H9 (cell line): ENCODE measurements at regions not wholly inside any gene's neighbourhood (a gene's known extent, or its start where the extent isn't known, plus 50 kb on each side); places are given as distances from the start of the nearest gene placed in this dataset.

Experiments used
- DNase-seq: peaks from one replicate; pipeline ENCODE4 v3.0.0-alpha.2; 2017
- H2AFZ ChIP-seq: one replicate; pipeline ENCODE4 v1.6.1; 2013; ENCODE audit warnings: mild to moderate bottlenecking, low read length, control low read depth, moderate library complexity
- H2AK5ac ChIP-seq: 2 replicates; pipeline ENCODE4 v1.6.1; 2013; ENCODE audit warnings: low read length, control low read depth, mixed read lengths; ENCODE audit not compliant: insufficient read length
- H2BK120ac ChIP-seq: one replicate; pipeline ENCODE4 v1.6.1; 2013; ENCODE audit warnings: low read depth, mild to moderate bottlenecking, low read length, control low read depth, inconsistent platforms; ENCODE audit not compliant: poor library complexity, severe bottlenecking
- H2BK12ac ChIP-seq: 2 replicates; pipeline ENCODE4 v1.6.1; 2013; ENCODE audit warnings: low read length, control low read depth, mixed read lengths, low read depth; ENCODE audit not compliant: insufficient read length
- H2BK15ac ChIP-seq: 2 replicates; pipeline ENCODE4 v1.6.1; 2013; ENCODE audit warnings: low read depth, low read length, control low read depth
- H2BK20ac ChIP-seq: one replicate; pipeline ENCODE4 v1.6.1; 2013; ENCODE audit warnings: low read depth, mild to moderate bottlenecking, low read length, control low read depth, inconsistent platforms; ENCODE audit not compliant: poor library complexity, severe bottlenecking
- H2BK5ac ChIP-seq: 2 replicates; pipeline ENCODE4 v1.6.1; 2013; ENCODE audit warnings: low read length, control low read depth, mixed read lengths; ENCODE audit not compliant: insufficient read length
- H3K14ac ChIP-seq: 2 replicates; pipeline ENCODE4 v1.6.1; 2013; ENCODE audit warnings: low read length, control low read depth; ENCODE audit not compliant: insufficient read depth
- H3K18ac ChIP-seq: 2 replicates; pipeline ENCODE4 v1.6.1; 2013; ENCODE audit warnings: low read depth, mild to moderate bottlenecking, mixed read lengths, low read length, control low read depth; ENCODE audit not compliant: insufficient read length
- H3K23ac ChIP-seq: 2 replicates; pipeline ENCODE4 v1.6.1; 2013; ENCODE audit warnings: low read length, control low read depth, mixed read lengths, low read depth; ENCODE audit not compliant: insufficient read length
- H3K23me2 ChIP-seq: 2 replicates; pipeline ENCODE4 v1.6.1; 2013; ENCODE audit warnings: low read depth, mild to moderate bottlenecking, mixed read lengths, low read length, control low read depth; ENCODE audit not compliant: insufficient read length, poor library complexity, severe bottlenecking
- H3K27ac ChIP-seq: 2 replicates; pipeline ENCODE4 v1.5.1; 2013; ENCODE audit warnings: low read length, control low read depth, mixed read lengths, low read depth; ENCODE audit not compliant: insufficient read length
- H3K27me3 ChIP-seq: 2 replicates; pipeline ENCODE4 v1.6.1; 2013; ENCODE audit warnings: low read length, control low read depth, inconsistent platforms; ENCODE audit not compliant: insufficient read depth
- H3K4ac ChIP-seq: 2 replicates; pipeline ENCODE4 v1.6.1; 2013; ENCODE audit warnings: low read depth, mild to moderate bottlenecking, control low read depth, inconsistent platforms, low read length, moderate library complexity
- H3K4me1 ChIP-seq: 2 replicates; pipeline ENCODE4 v1.6.1; 2013; ENCODE audit warnings: low read length, control low read depth, inconsistent platforms; ENCODE audit not compliant: insufficient read depth
- H3K4me2 ChIP-seq: 2 replicates; pipeline ENCODE4 v1.6.1; 2013; ENCODE audit warnings: low read length, control low read depth, mixed read lengths; ENCODE audit not compliant: insufficient read length, insufficient read depth
- H3K56ac ChIP-seq: 2 replicates; pipeline ENCODE4 v1.6.1; 2013; ENCODE audit warnings: low read depth, mild to moderate bottlenecking, mixed read lengths, low read length, control low read depth; ENCODE audit not compliant: insufficient read length
- H3K79me1 ChIP-seq: 2 replicates; pipeline ENCODE4 v1.6.1; 2013; ENCODE audit warnings: low read depth, mild to moderate bottlenecking, moderate library complexity, low read length, control low read depth, inconsistent platforms; ENCODE audit not compliant: insufficient read depth, poor library complexity, severe bottlenecking
- H3K79me2 ChIP-seq: 2 replicates; pipeline ENCODE4 v1.6.1; 2013; ENCODE audit warnings: low read length, control low read depth, inconsistent platforms; ENCODE audit not compliant: insufficient read depth
- H3K9ac ChIP-seq: 2 replicates; pipeline ENCODE4 v1.6.1; 2013; ENCODE audit warnings: low read length, control low read depth, mixed read lengths; ENCODE audit not compliant: insufficient read length; ENCODE audit errors: extremely low read depth
- H3K9me3 ChIP-seq: one replicate; pipeline ENCODE4 v1.6.1; 2013; ENCODE audit warnings: low read depth, low read length, inconsistent platforms; ENCODE audit not compliant: control insufficient read depth
- H3T11ph ChIP-seq: one replicate; pipeline ENCODE4 v1.6.1; 2013; ENCODE audit warnings: mild to moderate bottlenecking, low read length, control low read depth, inconsistent platforms
- H4K20me1 ChIP-seq: one replicate; pipeline ENCODE4 v1.6.1; 2013; ENCODE audit not compliant: control insufficient read depth, insufficient read length, insufficient read depth
- H4K5ac ChIP-seq: 2 replicates; pipeline ENCODE4 v1.6.1; 2013; ENCODE audit warnings: low read depth, mild to moderate bottlenecking, mixed read lengths, low read length, control low read depth; ENCODE audit not compliant: insufficient read length
- H4K8ac ChIP-seq: replicated peaks from 2 replicates; pipeline ENCODE4 v1.6.1; 2013; ENCODE audit warnings: low read length, control low read depth, mixed read lengths, low read depth; ENCODE audit not compliant: insufficient read length
- H4K91ac ChIP-seq: 2 replicates; pipeline ENCODE4 v1.6.1; 2013; ENCODE audit warnings: low read depth, mild to moderate bottlenecking, moderate library complexity, mixed read lengths, low read length, control low read depth; ENCODE audit not compliant: insufficient read length
- H3K27ac Mint-ChIP-seq, 3 experiments: 2 replicates in 2 of 3; 3 replicates in 1 of 3; pipeline ENCODE4 v1.8.0; 2020 to 2021; ENCODE audit warnings: mixed read lengths in 3 of 3, mild to moderate bottlenecking in 1 of 3, moderate library complexity in 1 of 3
- H3K27me3 Mint-ChIP-seq: 2 replicates; pipeline ENCODE4 v1.8.0; 2021; ENCODE audit warnings: low read depth, mild to moderate bottlenecking, moderate library complexity, mixed read lengths
- H3K36me3 Mint-ChIP-seq, 3 experiments: 2 replicates in 2 of 3; 3 replicates in 1 of 3; pipeline ENCODE4 v1.8.0; 2020 to 2021; ENCODE audit warnings: low read depth in 3 of 3, mixed read lengths in 3 of 3; ENCODE audit not compliant: insufficient read depth in 1 of 3
- H3K4me1 Mint-ChIP-seq, 2 experiments: 2 replicates each; pipeline ENCODE4 v1.8.0; 2020; ENCODE audit warnings: mixed read lengths in 2 of 2
- H3K4me3 Mint-ChIP-seq, 2 experiments: 2 replicates in 1 of 2; 3 replicates in 1 of 2; pipeline ENCODE4 v1.8.0; 2020 to 2021; ENCODE audit warnings: mild to moderate bottlenecking in 2 of 2, mixed read lengths in 2 of 2, moderate library complexity in 1 of 2
- H3K9me3 Mint-ChIP-seq, 2 experiments: 2 replicates in 1 of 2; 3 replicates in 1 of 2; pipeline ENCODE4 v1.8.0; 2020; ENCODE audit warnings: mild to moderate bottlenecking in 2 of 2, mixed read lengths in 2 of 2, moderate library complexity in 1 of 2
- TF ChIP-seq, protein P1 (sequence below): fragments of 200-600 bp; sonication (generic); conservative IDR thresholded peaks from 3 replicates; pipeline ENCODE4 v1.8.0; 2021; ENCODE audit warnings: antibody characterized with exemption, mild to moderate bottlenecking

- H3K27ac Mint-ChIP-seq = peak overlapping the region in 1 of 3 experiments; percentile 75; a peak in 2 of 7 replicates
- Histone ChIP-seq H4K91ac (no peak overlapping the region), H3K9ac (no peak overlapping the region), H2AK5ac (no peak overlapping the region), H2BK15ac (no peak overlapping the region), H2BK5ac (no peak overlapping the region), H3K23me2 (no peaks in the 10 kb centered on the region), H4K5ac (no peak overlapping the region), H2AFZ (no peak overlapping the region), H3K79me1 (no peaks in the 10 kb centered on the region), H4K8ac (no peak overlapping the region), H3K4me2 (no peak overlapping the region), H2BK120ac (no peak overlapping the region), H2BK20ac (no peak overlapping the region), H3K18ac (no peak overlapping the region), H3K79me2 (no peaks in the 10 kb centered on the region), H3K27me3 (no peaks in the 10 kb centered on the region), H3K4ac (no peak overlapping the region), H3T11ph (no peak overlapping the region), H3K27ac (no peak overlapping the region), H4K20me1 (no peaks in the 10 kb centered on the region), H3K4me1 (peaks cover 2% of the 10 kb centered on the region; the same call in 1 of the 2 replicates), H3K23ac (no peak overlapping the region), H2BK12ac (no peak overlapping the region), H3K56ac (no peak overlapping the region), H3K9me3 (no peaks in the 10 kb centered on the region), H3K14ac (no peak overlapping the region)
- H3K4me3 Mint-ChIP-seq = no peak overlapping the region
- no peaks in the 10 kb centered on the region for H3K9me3 Mint-ChIP-seq
- H3K4me1 Mint-ChIP-seq = peaks cover 13 to 15% of the 10 kb centered on the region in 2 experiments
- H3K36me3 Mint-ChIP-seq = no peaks in the 10 kb centered on the region
- H3K27me3 Mint-ChIP-seq = no peaks in the 10 kb centered on the region
- TF ChIP-seq, protein P1, sequence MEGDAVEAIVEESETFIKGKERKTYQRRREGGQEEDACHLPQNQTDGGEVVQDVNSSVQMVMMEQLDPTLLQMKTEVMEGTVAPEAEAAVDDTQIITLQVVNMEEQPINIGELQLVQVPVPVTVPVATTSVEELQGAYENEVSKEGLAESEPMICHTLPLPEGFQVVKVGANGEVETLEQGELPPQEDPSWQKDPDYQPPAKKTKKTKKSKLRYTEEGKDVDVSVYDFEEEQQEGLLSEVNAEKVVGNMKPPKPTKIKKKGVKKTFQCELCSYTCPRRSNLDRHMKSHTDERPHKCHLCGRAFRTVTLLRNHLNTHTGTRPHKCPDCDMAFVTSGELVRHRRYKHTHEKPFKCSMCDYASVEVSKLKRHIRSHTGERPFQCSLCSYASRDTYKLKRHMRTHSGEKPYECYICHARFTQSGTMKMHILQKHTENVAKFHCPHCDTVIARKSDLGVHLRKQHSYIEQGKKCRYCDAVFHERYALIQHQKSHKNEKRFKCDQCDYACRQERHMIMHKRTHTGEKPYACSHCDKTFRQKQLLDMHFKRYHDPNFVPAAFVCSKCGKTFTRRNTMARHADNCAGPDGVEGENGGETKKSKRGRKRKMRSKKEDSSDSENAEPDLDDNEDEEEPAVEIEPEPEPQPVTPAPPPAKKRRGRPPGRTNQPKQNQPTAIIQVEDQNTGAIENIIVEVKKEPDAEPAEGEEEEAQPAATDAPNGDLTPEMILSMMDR = no peak
- no peak for DNase-seq
Measured at GRCh38 chr6:113339209-113339608, 517.9 kb upstream of the MARCKS start.
